ENCODE measurements at regions not wholly inside any gene's neighbourhood (a gene's known extent, or its start where the extent isn't known, plus 50 kb on each side); places are given as distances from the start of the nearest gene placed in this dataset.

DNA sequence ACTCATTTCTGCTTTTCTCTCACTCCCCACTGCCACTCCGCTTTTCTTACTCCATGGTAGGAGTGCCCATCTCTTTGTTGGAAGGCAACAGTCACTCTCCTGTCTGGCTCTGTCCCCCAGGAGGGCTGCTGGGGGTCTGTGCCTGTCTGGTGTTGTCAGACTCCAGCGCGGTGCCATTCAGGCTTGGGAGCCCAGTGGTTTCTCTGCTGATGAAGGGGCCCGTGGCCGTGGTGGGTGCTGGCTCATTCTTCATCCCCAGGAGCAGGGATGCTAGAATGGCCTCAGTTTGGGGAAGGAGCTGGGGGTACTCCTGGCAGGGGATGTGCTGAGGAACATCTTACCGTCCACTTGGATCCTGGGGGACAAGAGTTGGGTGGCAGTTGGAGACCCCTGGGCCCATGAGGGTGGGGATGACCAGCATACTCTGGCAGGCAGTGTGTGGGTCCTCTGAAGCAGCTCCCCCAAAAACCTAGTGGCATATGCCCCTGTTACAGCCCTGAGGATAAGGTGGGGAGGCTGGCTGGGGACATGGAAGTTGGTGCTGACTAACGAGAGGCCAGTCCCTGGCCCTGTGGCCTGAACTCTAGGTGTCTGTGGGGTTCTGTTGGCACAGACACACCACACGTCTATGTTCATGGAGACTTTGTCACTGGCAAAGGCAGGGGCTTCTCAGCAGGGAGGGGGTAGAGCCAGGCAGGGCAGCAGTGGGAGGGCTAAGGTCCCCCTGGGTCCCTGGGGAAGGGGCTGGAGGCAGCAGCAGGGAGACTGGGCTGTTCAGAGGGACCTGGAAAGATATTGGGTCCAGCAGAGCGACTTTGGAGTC, 102.8 kb upstream of the RET start:
- DNase-seq, result no peak

GRCh38 chr10:42974693-42975002, 102.2 kb upstream of the RET start:
- no peak for DNase-seq

DNA sequence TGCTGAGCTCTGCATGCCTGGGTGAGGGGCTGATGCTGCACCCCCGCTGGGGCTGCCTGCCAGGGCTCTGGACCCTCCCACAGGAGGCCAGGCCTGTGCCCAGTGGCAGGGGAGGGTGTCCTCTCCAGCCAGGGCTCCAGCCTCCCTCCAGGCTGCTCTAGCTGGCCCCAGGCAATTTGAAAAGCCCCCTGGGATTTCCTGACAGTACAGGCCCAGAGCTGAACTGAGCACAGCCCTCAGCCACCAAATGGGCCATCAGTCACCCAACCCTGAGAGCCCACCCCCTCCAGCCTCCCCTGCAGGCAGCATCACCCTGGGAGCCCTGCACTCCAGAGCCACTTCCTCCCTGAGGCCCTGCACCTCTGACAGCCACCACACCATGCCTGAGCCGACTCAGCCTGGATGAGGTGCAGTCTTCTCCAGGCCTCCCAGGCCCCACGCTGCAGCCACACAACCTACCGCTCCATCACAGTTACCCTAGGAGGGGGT, 101.8 kb upstream of the RET start:
- no peak for DNase-seq

- no peak for DNase-seq
These were observed 101.1 kb upstream of the RET start for GRCh38 chr10:42975558-42976340.

- DNase-seq, result no peak
These were observed 100.4 kb upstream of the RET start for GRCh38 chr10:42976351-42977031.

DNA sequence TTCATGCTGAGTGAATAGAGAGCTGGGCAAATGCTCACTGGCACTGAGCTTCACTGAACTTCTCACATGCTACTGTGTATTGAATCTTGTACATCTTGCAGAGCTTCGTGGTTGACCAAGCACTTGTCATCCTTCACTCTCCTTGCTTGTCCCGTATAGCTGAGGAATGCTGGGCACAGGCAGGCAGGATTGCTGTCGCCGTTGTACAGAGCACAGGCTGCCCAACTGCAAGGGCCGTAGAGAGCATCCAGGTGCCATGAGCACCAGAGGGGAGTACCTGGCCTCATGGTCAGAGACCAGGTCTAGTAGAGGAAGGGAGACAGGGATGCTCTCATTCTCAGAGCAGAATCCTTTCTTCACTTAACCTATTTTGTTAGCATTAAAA, 99.8 kb upstream of the RET start:
- no peak for DNase-seq

GRCh38 chr10:42979181-42979580, 97.7 kb upstream of the RET start:
- DNase-seq, result no peak

DNA sequence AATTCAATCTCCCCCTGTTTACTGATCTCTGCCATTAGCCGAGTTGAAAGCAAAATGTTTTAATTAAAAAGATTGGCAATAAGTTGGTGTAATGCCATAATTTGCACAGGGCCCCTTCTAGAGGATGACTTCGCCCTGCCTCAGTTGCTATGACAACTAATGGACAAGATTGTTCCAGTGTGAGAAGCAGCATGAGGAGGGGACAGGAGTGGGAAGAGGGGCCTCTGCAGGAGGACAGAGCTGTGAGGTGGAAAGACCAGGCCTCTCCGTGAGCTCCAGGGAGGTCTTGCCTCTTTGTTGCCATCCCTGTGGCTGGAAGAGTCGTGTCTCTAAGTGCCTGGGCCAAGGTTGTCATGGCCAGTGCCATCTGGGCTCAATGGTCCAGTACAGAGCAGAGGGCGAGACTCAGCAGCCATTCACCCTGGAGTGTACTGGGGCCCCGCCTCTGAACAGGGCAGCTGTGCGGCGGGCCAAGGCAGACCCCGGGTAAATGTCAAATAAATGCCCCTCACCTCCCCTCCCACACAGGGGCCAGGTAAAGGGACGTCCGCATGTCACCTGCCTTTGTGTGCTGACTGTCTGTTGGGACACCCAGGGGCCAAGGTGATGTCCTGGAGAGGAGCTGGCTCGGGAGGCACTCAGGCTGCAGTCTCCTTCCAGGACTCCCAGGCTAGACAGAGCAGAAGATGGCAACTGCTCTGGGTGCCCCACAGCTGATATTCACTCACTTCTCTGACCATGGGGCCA, 97.0 kb upstream of the RET start:
- no peak for DNase-seq

GRCh38 chr10:42980553-42981357, 96.1 kb upstream of the RET start:
- DNase-seq, result no peak

DNA sequence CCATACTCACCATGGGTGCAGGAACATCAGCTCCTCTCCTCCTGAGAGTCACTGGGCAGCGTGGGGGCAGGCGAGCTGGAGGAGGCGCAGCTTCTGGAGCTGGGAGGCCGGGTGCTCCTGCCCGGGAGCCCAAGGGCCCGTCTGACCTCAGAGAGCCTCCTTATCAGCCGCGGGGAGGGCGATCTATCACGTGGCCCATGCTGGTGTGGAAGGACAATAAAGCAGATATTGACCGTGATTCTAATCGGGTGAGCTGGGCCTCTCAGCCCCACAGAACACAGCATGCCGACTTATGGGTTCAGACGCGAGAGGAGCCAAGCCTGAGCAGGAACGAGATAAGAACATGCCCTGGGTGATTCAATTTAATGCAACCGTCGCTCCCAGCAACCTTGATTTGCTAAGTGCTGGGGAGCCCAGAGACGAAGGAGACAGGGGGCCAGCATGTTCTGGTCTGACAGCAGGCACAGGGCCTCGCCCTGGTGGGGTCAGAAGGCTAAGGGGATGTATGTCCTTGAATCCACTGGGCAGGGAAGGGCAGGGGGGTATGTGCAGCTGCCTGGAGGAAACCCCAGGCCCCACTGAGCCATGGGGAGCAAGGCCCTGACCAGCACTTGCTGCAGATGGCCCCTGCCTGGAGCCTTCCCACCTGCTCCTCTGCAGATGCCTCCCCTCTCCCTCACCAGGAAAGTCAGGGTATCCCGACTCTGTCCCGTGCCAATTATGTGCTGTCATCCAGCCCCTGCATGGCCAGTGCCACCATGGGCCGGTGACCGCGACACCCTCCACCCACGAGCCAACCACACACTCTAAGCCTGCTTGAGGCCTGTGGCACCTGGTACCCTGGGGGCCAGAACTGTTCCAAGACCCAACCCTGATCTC, 95.3 kb upstream of the RET start:
- no peak for DNase-seq

GRCh38 chr10:42982891-42983506, 93.9 kb upstream of the RET start:
- no peak for DNase-seq

- DNase-seq, result no peak
These were observed 93.3 kb upstream of the RET start for GRCh38 chr10:42983591-42983990.

DNA sequence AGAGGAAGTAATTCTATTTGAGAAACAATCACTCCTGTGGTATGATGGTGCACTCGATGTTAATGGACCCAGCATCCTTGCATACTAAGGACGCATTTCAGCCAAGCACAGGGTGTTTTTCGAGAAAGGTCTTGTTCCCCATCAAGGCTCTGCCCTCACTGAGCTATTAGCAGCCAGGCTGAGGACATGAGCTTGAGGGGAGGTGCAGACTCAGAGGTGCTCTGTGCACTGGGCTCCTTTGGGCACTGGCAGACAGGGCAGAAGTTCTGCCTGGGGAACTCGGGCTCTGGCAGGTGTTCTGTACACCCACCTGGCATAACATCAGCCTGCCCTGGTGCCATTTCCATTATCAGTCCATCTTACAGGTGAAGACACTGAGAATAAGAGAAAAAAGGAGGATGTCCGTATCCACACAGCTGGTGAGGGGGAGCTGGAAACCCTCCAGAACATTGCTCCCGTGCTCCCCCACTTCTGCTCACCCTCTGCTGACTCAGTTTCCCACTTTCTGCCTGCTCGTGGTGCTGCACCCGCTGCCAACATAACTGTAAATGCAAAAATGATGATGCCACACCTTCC, 92.7 kb upstream of the RET start:
- DNase-seq, result no peak

DNA sequence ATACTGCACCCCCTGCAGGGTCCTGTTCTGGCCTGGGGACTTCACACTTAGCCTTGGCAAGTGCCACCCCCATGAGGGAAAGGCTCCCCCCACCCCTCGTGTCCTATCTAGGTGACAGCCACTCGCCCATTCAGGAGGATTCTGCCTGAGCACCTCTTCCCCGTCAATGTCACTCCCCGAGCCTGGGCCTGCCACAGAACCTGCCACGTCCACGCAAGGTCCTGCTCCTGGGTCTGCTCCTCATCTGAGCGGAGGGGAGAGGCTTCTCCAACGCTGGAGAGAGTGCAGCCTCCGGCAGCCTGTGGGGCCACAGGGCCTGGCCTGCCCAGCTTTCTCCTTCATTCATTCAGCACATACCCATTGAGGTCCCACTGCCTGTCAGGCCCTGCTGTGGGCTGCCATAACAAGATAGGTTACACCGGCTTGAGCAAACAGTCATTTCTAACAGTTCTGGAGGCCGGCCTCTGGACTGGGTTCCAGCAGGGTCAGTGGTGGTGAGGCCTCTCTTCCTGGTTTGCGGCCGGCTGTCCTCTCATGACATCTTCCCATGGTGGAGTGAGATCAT, 92.0 kb upstream of the RET start:
- DNase-seq, result no peak

GRCh38 chr10:42985436-42986316, 91.2 kb upstream of the RET start:
- no peak for DNase-seq

GRCh38 chr10:42986633-42987032, 90.2 kb upstream of the RET start:
- DNase-seq, result no peak

DNA sequence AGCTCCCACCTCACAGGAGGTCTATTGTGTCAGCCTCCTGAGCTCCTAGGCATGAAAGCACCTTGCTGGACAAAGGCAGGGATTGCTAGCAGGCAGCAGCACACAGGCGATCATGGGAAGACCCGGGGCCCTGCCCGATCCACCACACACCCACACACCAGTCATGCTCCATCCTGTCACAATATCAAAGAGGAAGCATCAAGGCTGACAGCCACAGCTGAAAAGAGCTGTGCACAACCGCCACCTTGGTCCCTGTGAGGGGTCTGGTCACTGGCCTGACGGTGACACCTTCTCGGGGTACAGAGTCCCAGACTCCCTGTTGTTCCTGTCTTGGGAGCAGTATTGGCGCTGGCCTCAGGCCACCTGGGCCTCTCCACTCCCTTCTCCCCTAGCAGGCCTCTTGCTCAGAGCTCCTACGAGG, 89.7 kb upstream of the RET start:
- DNase-seq, result no peak

GRCh38 chr10:42987575-42987974, 89.3 kb upstream of the RET start:
- no peak for DNase-seq

DNA sequence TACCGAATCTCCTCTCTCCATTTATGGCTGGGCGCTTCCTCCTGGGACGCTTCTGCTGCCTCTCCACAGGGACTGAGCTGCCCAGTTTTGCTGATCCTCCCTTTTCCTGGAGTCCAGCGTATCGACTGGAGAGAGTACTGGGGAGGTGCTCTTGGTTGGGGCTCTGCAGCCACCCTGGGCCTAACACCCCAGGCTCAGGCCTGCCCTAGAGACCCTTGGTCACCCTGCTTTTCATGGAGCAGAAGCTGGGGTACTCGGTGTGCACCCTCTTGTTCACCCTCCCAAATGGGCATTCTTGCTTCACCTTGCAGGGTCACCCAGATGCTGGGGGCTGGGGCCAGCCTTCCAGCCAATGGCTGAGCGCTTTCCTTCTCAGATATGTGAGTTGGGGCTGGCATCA, 88.8 kb upstream of the RET start:
- no peak for DNase-seq
